ENCODE measurements at regions not wholly inside any gene's neighbourhood (a gene's known extent, or its start where the extent isn't known, plus 50 kb on each side); places are given as distances from the start of the nearest gene placed in this dataset.

GRCh38 chr7:84412161-84412969 lies 217.8 kb upstream of the SEMA3A start:
- DNase-seq (ENCODE audit: low read depth, low spot score): peak; percentile 89

GRCh38 chr7:84399661-84400060 lies 205.1 kb upstream of the SEMA3A start:
- DNase-seq (ENCODE audit: low read depth, low spot score): no peak

- DNase-seq (ENCODE audit: low read depth, low spot score): no peak
Observed at GRCh38 chr7:84394219-84394618, 199.6 kb upstream of the SEMA3A start.

- peak; percentile 46 for DNase-seq (ENCODE audit: low read depth, low spot score)
Observed at GRCh38 chr7:84393786-84394185, 199.2 kb upstream of the SEMA3A start.

GRCh38 chr7:84390845-84391244 lies 196.3 kb upstream of the SEMA3A start:
- DNase-seq (ENCODE audit: low read depth, low spot score): no peak

- no peak for DNase-seq (ENCODE audit: low read depth, low spot score)
Observed at GRCh38 chr7:84389242-84389641, 194.7 kb upstream of the SEMA3A start.

GRCh38 chr7:84387595-84387994 lies 193.0 kb upstream of the SEMA3A start:
- no peak for DNase-seq (ENCODE audit: low read depth, low spot score)

GRCh38 chr7:84384417-84384816 lies 189.8 kb upstream of the SEMA3A start:
- DNase-seq (ENCODE audit: low read depth, low spot score): no peak

GRCh38 chr7:84379446-84379845 lies 184.9 kb upstream of the SEMA3A start:
- no peak for DNase-seq (ENCODE audit: low read depth, low spot score)

GRCh38 chr7:84372712-84373111 lies 178.1 kb upstream of the SEMA3A start:
- DNase-seq (ENCODE audit: low read depth, low spot score): no peak

GRCh38 chr7:84372155-84372621 lies 177.6 kb upstream of the SEMA3A start:
- DNase-seq (ENCODE audit: low read depth, low spot score): peak; percentile 82

GRCh38 chr7:84370114-84370513 lies 175.5 kb upstream of the SEMA3A start:
- DNase-seq (ENCODE audit: low read depth, low spot score): no peak

GRCh38 chr7:84368122-84368521 lies 173.5 kb upstream of the SEMA3A start:
- no peak for DNase-seq (ENCODE audit: low read depth, low spot score)

- DNase-seq (ENCODE audit: low read depth, low spot score): peak; percentile 72
Observed at GRCh38 chr7:84364708-84365107, 170.1 kb upstream of the SEMA3A start.

- DNase-seq (ENCODE audit: low read depth, low spot score): no peak
Observed at GRCh38 chr7:84363741-84364140, 169.2 kb upstream of the SEMA3A start.

GRCh38 chr7:84362828-84363227 lies 168.2 kb upstream of the SEMA3A start:
- DNase-seq (ENCODE audit: low read depth, low spot score): no peak

GRCh38 chr7:84362360-84362759 lies 167.8 kb upstream of the SEMA3A start:
- no peak for DNase-seq (ENCODE audit: low read depth, low spot score)

GRCh38 chr7:84354866-84355265 lies 160.3 kb upstream of the SEMA3A start:
- no peak for DNase-seq (ENCODE audit: low read depth, low spot score)

- DNase-seq (ENCODE audit: low read depth, low spot score): no peak
Observed at GRCh38 chr7:84354030-84354429, 159.4 kb upstream of the SEMA3A start.

- peak; percentile 3 for DNase-seq (ENCODE audit: low read depth, low spot score)
Observed at GRCh38 chr7:84339306-84339705, 144.7 kb upstream of the SEMA3A start.

GRCh38 chr7:84337429-84337828 lies 142.8 kb upstream of the SEMA3A start:
- DNase-seq (ENCODE audit: low read depth, low spot score): peak; percentile 56

- DNase-seq (ENCODE audit: low read depth, low spot score): peak; percentile 6
Observed at GRCh38 chr7:84336766-84337165, 142.2 kb upstream of the SEMA3A start.

GRCh38 chr7:84336303-84336702 lies 141.7 kb upstream of the SEMA3A start:
- peak; percentile 54 for DNase-seq (ENCODE audit: low read depth, low spot score)

GRCh38 chr7:84331616-84332015 lies 137.0 kb upstream of the SEMA3A start:
- peak; percentile 69 for DNase-seq (ENCODE audit: low read depth, low spot score)

Data from astrocyte of the hippocampus (primary cell).